H1 (cell line): ENCODE measurements at regions not wholly inside any gene's neighbourhood (a gene's known extent, or its start where the extent isn't known, plus 50 kb on each side); places are given as distances from the start of the nearest gene placed in this dataset.

ENCODE experiments used
- CTCF ChIA-PET: fragments of 300-600 bp; sonication (Branson Sonifier 250); formaldehyde crosslinking; loops from one replicate; lab custom pipeline; 2021; ENCODE audit not compliant: partially characterized antibody; lab: Charles Lee
- POLR2A ChIA-PET: fragments of 300-600 bp; sonication (Branson Sonifier 250); formaldehyde crosslinking; loops from one replicate; lab custom pipeline; 2021; ENCODE audit warnings: inconsistent platforms; ENCODE audit not compliant: partially characterized antibody; lab: Charles Lee
- DNase-seq, 2 experiments: peaks; one replicate each; pipeline versions ENCODE4 v3.0.0 to v3.0.0-alpha.2; 2010 to 2022; ENCODE audit warnings: low spot score in 2 of 2, low read depth in 1 of 2, mixed read lengths in 1 of 2
- FAIRE-seq: peaks from 2 replicates; lab custom pipeline; 2011; peaks lifted over from hg19 to GRCh38; lab: Jason Lieb, UNC
- H2AFZ ChIP-seq: 2 replicates; pipeline ENCODE4 v1.8.1; 2012; ENCODE audit warnings: low read length, inconsistent platforms
- H2AK5ac ChIP-seq: 2 replicates; pipeline ENCODE4 v1.6.1; 2013; ENCODE audit warnings: low read depth, low read length
- H2BK120ac ChIP-seq: replicated peaks from 2 replicates; pipeline ENCODE3; 2013; ENCODE audit warnings: low read depth, low read length, inconsistent platforms
- H2BK12ac ChIP-seq: 2 replicates; pipeline ENCODE4 v1.6.1; 2013; ENCODE audit warnings: low read depth, low read length
- H2BK15ac ChIP-seq: 2 replicates; pipeline ENCODE4 v1.6.1; 2013; ENCODE audit warnings: low read length
- H2BK20ac ChIP-seq: 2 replicates; pipeline ENCODE4 v1.6.1; 2013; ENCODE audit warnings: low read length
- H2BK5ac ChIP-seq: 2 replicates; pipeline ENCODE4 v1.6.1; 2013; ENCODE audit warnings: low read depth, low read length
- H3K14ac ChIP-seq: 2 replicates; pipeline ENCODE4 v1.6.1; 2013; ENCODE audit warnings: inconsistent platforms; ENCODE audit not compliant: insufficient read length
- H3K18ac ChIP-seq: 2 replicates; pipeline ENCODE4 v1.6.1; 2013; ENCODE audit warnings: low read length; ENCODE audit errors: extremely low read depth
- H3K23ac ChIP-seq: 2 replicates; pipeline ENCODE4 v1.6.1; 2013; ENCODE audit warnings: inconsistent platforms; ENCODE audit not compliant: insufficient read length
- H3K23me2 ChIP-seq: 2 replicates; pipeline ENCODE4 v1.6.1; 2013; ENCODE audit warnings: low read depth, low read length
- H3K27ac ChIP-seq: 2 replicates; pipeline ENCODE4 v1.6.1; 2011; ENCODE audit warnings: low read depth, low read length, inconsistent platforms
- H3K27me3 ChIP-seq, 4 experiments: replicated peaks in 1 of 4; 1 replicate in 1 of 4; 2 replicates in 3 of 4; pipeline versions ENCODE4 v1.6.1 to v1.8.1; 2011 to 2013; ENCODE audit warnings: low read length in 3 of 4, mild to moderate bottlenecking in 3 of 4, inconsistent platforms in 2 of 4, mixed read lengths in 2 of 4, moderate library complexity in 1 of 4; ENCODE audit not compliant: control insufficient read depth in 3 of 4, insufficient read depth in 3 of 4; ENCODE audit errors: extremely low read depth in 1 of 4
- H3K36me3 ChIP-seq, 4 experiments: 2 replicates each; pipeline versions ENCODE4 v1.6.1 to v1.8.1; 2011 to 2013; ENCODE audit warnings: mild to moderate bottlenecking in 4 of 4, low read length in 3 of 4, moderate library complexity in 2 of 4, control low read depth in 1 of 4, inconsistent platforms in 1 of 4; ENCODE audit not compliant: insufficient read depth in 4 of 4, control insufficient read depth in 2 of 4
- H3K4ac ChIP-seq: replicated peaks from 2 replicates; pipeline ENCODE3; 2013; ENCODE audit warnings: low read length, low read depth, mixed read lengths, inconsistent platforms; ENCODE audit not compliant: insufficient read length
- H3K4me1 ChIP-seq, 4 experiments: replicated peaks in 1 of 4; 1 replicate in 1 of 4; 2 replicates in 3 of 4; pipeline versions ENCODE4 v1.6.1 to v1.8.1; 2011 to 2013; ENCODE audit warnings: low read length in 3 of 4, inconsistent platforms in 2 of 4, mixed read lengths in 1 of 4; ENCODE audit not compliant: insufficient read depth in 4 of 4, control insufficient read depth in 3 of 4
- H3K4me2 ChIP-seq, 2 experiments: 2 replicates each; pipeline versions ENCODE4 v1.6.1 to v1.8.1; 2011 to 2013; ENCODE audit warnings: low read depth in 2 of 2, low read length in 2 of 2, control low read depth in 1 of 2, inconsistent platforms in 1 of 2, mild to moderate bottlenecking in 1 of 2; ENCODE audit not compliant: insufficient read depth in 1 of 2
- H3K4me3 ChIP-seq, 4 experiments: fragments of 200-600, 300-600 bp in 1 of 4; sonication (generic), shearing (Covaris generic), sonication (Bioruptor Twin) in 1 of 4; 2 replicates each; pipeline versions ENCODE4 v1.5.1 to v1.8.1; 2011 to 2016; ENCODE audit warnings: low read length in 4 of 4, low read depth in 3 of 4, control low read depth in 2 of 4, inconsistent platforms in 2 of 4, mild to moderate bottlenecking in 2 of 4, mixed read lengths in 1 of 4, moderate library complexity in 1 of 4; ENCODE audit not compliant: insufficient read depth in 2 of 4; ENCODE audit errors: extremely low read depth in 1 of 4
- H3K56ac ChIP-seq: replicated peaks from 2 replicates; pipeline ENCODE3; 2013; ENCODE audit warnings: low read depth, mild to moderate bottlenecking, mixed read lengths, low read length, inconsistent platforms; ENCODE audit not compliant: insufficient read length
- H3K79me1 ChIP-seq: 2 replicates; pipeline ENCODE4 v1.6.1; 2013; ENCODE audit warnings: low read depth, low read length, control low read depth
- H3K79me2 ChIP-seq, 2 experiments: 2 replicates each; pipeline versions ENCODE4 v1.6.1 to v1.8.1; 2012 to 2013; ENCODE audit warnings: low read length in 2 of 2, mild to moderate bottlenecking in 2 of 2, inconsistent platforms in 1 of 2; ENCODE audit not compliant: insufficient read depth in 2 of 2, control insufficient read depth in 1 of 2
- H3K9ac ChIP-seq, 4 experiments: replicated peaks in 1 of 4; 1 replicate in 1 of 4; 2 replicates in 3 of 4; pipeline versions ENCODE4 v1.6.1 to v1.8.1; 2011 to 2013; ENCODE audit warnings: low read depth in 3 of 4, low read length in 3 of 4, control low read depth in 2 of 4, mild to moderate bottlenecking in 2 of 4, moderate library complexity in 2 of 4, inconsistent platforms in 1 of 4; ENCODE audit errors: extremely low read depth in 1 of 4
- H3K9me3 ChIP-seq, 2 experiments: 2 replicates each; pipeline versions ENCODE4 v1.6.1 to v1.8.1; 2012 to 2013; ENCODE audit warnings: mild to moderate bottlenecking in 2 of 2, moderate library complexity in 2 of 2, control low read depth in 1 of 2, inconsistent platforms in 1 of 2, low read depth in 1 of 2, low read length in 1 of 2, mixed read lengths in 1 of 2; ENCODE audit not compliant: insufficient read depth in 2 of 2
- H4K20me1 ChIP-seq, 2 experiments: replicated peaks in 1 of 2; 2 replicates each; pipeline versions ENCODE3 to v1.8.1; 2011 to 2013; ENCODE audit warnings: inconsistent platforms in 2 of 2, low read length in 2 of 2, mild to moderate bottlenecking in 1 of 2; ENCODE audit not compliant: insufficient read depth in 2 of 2, control insufficient read depth in 1 of 2
- H4K5ac ChIP-seq: 2 replicates; pipeline ENCODE4 v1.6.1; 2013; ENCODE audit warnings: low read length, low read depth, mixed read lengths, inconsistent platforms; ENCODE audit not compliant: insufficient read length
- H4K8ac ChIP-seq: 2 replicates; pipeline ENCODE4 v1.8.0; 2013; ENCODE audit warnings: mild to moderate bottlenecking, moderate library complexity, low read length, inconsistent platforms; ENCODE audit not compliant: insufficient read depth; ENCODE audit errors: extremely low read depth
- H4K91ac ChIP-seq: replicated peaks from 2 replicates; pipeline ENCODE3; 2013; ENCODE audit warnings: low read length, mixed read lengths, inconsistent platforms; ENCODE audit not compliant: insufficient read length
- BRCA1 ChIP-seq: IDR thresholded peaks from 2 replicates; pipeline ENCODE4 v1.6.1; 2012; ENCODE audit warnings: low read depth, low read length, improper control_type of control experiment
- CREB1 ChIP-seq: IDR thresholded peaks from 2 replicates; pipeline ENCODE4 v1.6.1; 2012; ENCODE audit warnings: inconsistent platforms
- GABPA ChIP-seq: IDR thresholded peaks from 2 replicates; pipeline ENCODE4 v1.6.1; 2011; ENCODE audit warnings: mild to moderate bottlenecking, low read length, moderate library complexity, borderline replicate concordance; ENCODE audit not compliant: insufficient read depth
- SP1 ChIP-seq: IDR thresholded peaks from 2 replicates; pipeline ENCODE4 v1.6.1; 2011; ENCODE audit warnings: low read depth, low read length
- TEAD4 ChIP-seq: IDR thresholded peaks from 2 replicates; pipeline ENCODE4 v1.6.1; 2012; ENCODE audit warnings: low read depth, low read length, inconsistent platforms, mixed read lengths
- YY1 ChIP-seq: IDR thresholded peaks from 2 replicates; pipeline ENCODE4 v1.6.1; 2011; ENCODE audit warnings: low read depth, mild to moderate bottlenecking, low read length
- WGBS, 2 experiments: shearing (Covaris generic) in 1 of 2; methylation state at CpG; one replicate each; pipeline versions ENCODE4 v1.1.6 to v1.1.7; 2013 to 2015; ENCODE audit warnings: low lambda C conversion rate in 2 of 2, mixed read lengths in 2 of 2, inconsistent platforms in 1 of 2, low coverage in 1 of 2, missing lambda C conversion rate in 1 of 2; ENCODE audit not compliant: insufficient replicate concordance in 2 of 2, insufficient coverage in 1 of 2, insufficient read length in 1 of 2; ENCODE audit errors: extremely low coverage in 1 of 2, missing lambda C conversion rate in 1 of 2; 5-methylcytosine and 5-hydroxymethylcytosine counted together
- TF ChIP-seq, protein P1 (sequence below): IDR thresholded peaks from 2 replicates; pipeline ENCODE4 v1.6.1; 2012; ENCODE audit warnings: low read length, inconsistent platforms

DNA sequence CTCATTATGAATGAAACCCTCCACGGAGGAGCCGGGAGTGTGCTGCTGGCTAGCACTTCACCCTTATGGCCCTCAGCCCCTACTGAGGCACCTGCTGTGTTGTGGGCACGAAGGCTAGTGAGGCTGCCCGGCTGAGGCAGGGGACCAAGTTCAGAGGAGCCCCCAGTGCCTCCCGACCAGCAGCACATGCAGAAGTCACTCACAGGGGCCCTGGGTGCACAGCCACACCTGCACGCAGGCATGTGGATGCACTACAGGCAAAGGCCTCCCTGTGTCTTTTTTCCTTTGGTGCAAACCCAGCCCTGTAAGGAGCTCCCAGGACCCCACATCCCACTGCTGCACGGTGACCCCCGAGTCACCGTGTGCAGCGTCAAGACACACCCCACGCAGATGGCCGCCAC, 261.5 kb downstream of the BRD1 start:
- no peak overlapping the region for H2BK15ac ChIP-seq
- H4K8ac ChIP-seq: no peak overlapping the region
- H2AK5ac ChIP-seq: no peak overlapping the region
- no peak overlapping the region for H3K18ac ChIP-seq
- FAIRE-seq (no peak), DNase-seq (peak in 1 of 2 experiments; percentile 28)
- H2BK120ac ChIP-seq: no peak overlapping the region
- CTCF ChIA-PET: interaction anchor here (1.4 to 2.6 kb wide), 2 partner anchors 18 to 24 kb away, joined by 3 to 8 read pairs; no protein-coding TSS in a partner anchor
- POLR2A ChIA-PET: no interaction called here
- no peak overlapping the region for H3K23ac ChIP-seq
- no peaks in the 10 kb centered on the region for H3K36me3 ChIP-seq
- H3K4me3 ChIP-seq: no peak overlapping the region
- no peaks in the 10 kb centered on the region for H3K79me2 ChIP-seq
- H3K23me2 ChIP-seq: peaks cover 8% of the 10 kb centered on the region; the same call in 1 of the 2 replicates
- H3K4me1 ChIP-seq: no peaks in the 10 kb centered on the region
- no peak overlapping the region for H3K14ac ChIP-seq
- H2BK12ac ChIP-seq: no peak overlapping the region
- no peak overlapping the region for H3K27ac ChIP-seq
- TF ChIP-seq BRCA1 (no peak), CREB1 (no peak), GABPA (no peak), SP1 (no peak), YY1 (no peak), TEAD4 (no peak)
- TF ChIP-seq, protein P1, sequence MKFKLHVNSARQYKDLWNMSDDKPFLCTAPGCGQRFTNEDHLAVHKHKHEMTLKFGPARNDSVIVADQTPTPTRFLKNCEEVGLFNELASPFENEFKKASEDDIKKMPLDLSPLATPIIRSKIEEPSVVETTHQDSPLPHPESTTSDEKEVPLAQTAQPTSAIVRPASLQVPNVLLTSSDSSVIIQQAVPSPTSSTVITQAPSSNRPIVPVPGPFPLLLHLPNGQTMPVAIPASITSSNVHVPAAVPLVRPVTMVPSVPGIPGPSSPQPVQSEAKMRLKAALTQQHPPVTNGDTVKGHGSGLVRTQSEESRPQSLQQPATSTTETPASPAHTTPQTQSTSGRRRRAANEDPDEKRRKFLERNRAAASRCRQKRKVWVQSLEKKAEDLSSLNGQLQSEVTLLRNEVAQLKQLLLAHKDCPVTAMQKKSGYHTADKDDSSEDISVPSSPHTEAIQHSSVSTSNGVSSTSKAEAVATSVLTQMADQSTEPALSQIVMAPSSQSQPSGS: no peak
- no peak overlapping the region for H2AFZ ChIP-seq
- WGBS, 2 experiments: 87% methylated on average over 9 of the region's 12 CpGs; no CpG with 5 or more reads in 1 of the 2 experiments
- no peak overlapping the region for H4K91ac ChIP-seq
- no peak overlapping the region for H4K5ac ChIP-seq
- no peaks in the 10 kb centered on the region for H3K27me3 ChIP-seq
- no peak overlapping the region for H3K9ac ChIP-seq
- H3K4ac ChIP-seq: no peak overlapping the region
- no peak overlapping the region for H2BK5ac ChIP-seq
- no peak overlapping the region for H3K4me2 ChIP-seq
- peaks cover 0 to 6% of the 10 kb centered on the region in 2 experiments; a peak in 1 of 4 replicates for H3K9me3 ChIP-seq
- H4K20me1 ChIP-seq: peaks cover 0 to 4% of the 10 kb centered on the region in 2 experiments
- H3K56ac ChIP-seq: no peak overlapping the region
- H2BK20ac ChIP-seq: no peak overlapping the region
- no peaks in the 10 kb centered on the region for H3K79me1 ChIP-seq
